ENCODE measurements at regions not wholly inside any gene's neighbourhood (a gene's known extent, or its start where the extent isn't known, plus 50 kb on each side); places are given as distances from the start of the nearest gene placed in this dataset.

DNA sequence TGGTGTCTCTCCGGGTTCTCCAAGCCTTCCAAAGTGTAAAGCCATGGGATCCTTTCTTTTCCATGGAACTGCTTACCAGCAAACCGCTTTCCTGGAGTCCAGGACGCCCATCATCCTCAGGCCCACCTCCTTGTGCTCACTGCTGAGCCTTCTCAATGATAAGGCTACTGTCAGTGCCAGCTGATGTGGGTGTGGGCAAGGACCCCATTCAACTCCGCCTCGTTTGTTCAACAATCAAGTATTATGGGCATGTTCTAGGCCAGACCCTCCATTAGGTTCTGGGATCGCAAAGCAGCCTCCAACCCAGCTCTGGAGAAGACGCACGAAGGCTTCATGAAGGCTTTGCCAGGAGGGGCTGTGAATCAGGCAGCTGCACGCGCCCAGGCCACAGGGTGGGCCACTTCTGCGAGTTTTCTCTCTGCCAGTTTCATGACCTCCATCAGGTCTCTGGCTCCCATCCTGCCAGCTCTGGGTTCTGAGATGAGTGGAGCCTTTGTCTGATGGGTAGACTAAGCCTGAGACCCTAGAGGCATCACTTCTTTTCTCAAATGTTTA, 177.1 kb downstream of the MRPL14 start:
- DNase-seq (ENCODE audit: low spot score): no peak

DNA sequence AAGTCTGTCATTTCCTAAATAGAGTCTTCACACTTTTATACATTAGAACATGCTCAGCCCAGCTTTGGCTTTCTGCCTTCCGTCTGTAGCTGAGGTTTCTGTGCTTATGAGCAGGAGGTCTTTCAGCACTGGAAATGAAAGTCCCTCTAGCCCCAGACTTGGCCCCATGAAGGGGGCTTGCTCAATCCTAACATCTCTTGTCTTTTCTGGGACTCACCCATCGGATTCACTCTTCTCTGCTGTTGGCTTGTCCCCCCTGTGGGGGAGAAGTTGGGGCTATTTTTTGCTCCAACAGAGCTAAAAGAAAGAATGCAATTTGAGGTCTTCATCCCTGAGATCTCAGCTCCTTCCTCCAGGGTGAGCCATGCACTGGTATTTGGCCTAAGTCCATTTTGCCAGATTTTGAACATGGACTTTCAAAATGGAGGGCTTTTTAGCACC, 177.7 kb downstream of the MRPL14 start:
- no peak for DNase-seq (ENCODE audit: low spot score)

DNA sequence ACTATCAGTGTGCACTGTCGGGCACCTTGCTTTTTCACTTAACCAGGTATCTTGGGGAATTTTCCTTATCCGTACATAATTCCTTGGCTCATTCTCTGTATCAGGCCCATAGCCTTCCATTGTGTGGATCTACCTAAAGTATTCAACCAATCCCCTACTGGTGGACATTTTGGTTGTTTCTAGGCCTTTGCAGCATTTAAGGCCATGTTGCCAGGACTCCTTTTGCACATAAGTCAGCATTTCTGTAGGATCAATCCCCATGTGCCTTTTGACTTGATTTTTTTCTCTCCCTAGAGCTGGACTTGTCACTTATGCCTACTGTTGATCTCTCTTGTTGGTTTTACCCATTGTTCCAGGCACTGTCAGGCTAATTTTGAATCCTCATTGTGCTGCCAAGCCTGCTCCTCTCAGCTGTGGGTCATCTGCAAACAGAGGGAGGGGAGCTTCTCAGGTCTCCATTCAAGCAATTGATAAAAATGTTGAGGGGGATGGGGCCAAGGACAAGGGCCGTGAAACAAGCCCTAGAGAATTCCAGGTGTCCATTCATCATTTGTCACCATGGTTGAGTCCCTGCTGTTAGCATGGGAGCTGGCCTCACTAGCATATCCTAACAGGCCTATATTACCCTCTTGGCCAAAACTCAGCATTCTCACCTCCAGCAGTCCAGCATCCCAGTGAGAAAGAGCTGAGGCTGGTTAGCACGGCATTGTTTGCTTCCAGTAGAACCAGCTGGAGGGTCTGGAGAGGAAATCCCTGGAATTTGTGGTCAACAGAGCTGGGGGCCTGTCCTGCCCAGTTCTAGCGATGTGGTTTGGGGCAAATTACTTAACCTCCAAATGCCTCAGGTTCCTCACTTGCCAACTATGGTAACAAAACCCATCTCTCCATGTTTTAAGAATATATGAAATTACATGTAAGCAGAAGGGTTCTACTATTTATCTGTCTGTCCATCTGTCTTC, 178.4 kb downstream of the MRPL14 start:
- DNase-seq (ENCODE audit: low spot score): no peak

DNA sequence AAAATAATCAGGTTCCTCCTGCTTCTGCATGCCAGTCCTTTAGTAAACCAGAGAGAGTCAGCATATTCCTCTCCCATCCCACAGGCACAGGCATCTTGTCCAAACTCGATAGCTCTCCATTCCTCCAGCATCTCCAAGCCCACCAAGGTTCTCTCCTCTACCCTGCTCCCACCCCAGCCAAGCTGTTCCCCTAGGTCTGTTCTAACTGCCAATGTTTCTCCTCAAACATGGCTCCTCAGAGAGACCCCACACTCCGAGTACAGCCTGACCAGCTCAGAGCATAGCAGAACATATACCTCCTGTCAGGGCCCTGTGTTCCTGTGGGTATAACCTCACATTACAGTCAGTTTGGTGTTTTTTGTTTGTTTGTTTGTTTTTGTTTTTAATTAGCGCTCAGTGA, 177.8 kb downstream of the VEGFA start:
- DNase-seq (ENCODE audit: low spot score): no peak

DNA sequence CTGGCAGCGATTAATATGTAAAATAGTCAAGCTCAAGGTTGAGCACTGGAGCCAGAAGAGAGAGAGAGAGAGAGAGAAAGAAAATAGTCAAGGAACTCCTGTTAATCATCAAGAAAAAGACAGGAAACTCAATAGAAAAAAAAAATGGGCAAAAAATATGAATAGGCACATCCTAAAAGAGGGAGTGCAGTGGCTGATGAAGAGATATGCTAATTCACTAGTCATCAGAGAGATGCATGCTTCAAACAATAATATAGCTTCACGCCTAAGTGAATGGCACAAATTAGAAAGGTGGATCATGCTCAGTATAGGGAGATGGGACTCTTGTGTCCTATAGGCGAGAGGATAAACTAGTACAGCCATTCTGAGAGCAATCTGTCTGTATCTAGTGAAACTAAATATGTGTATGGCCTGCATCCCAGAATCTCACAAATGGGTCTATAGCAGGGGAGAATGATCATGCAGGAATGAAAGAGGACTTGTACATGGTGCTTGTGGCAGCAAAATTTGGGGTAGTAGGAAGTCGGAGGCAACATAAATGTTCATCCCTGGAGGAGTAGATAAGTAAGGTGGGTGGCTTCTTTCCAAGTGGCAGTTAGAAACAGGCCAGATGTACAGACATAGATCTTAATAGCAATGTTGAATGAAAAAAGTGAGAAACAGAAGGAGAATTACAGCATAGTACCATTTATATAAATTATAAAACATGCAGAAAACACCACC, 176.8 kb downstream of the VEGFA start:
- DNase-seq (ENCODE audit: low spot score): no peak

DNA sequence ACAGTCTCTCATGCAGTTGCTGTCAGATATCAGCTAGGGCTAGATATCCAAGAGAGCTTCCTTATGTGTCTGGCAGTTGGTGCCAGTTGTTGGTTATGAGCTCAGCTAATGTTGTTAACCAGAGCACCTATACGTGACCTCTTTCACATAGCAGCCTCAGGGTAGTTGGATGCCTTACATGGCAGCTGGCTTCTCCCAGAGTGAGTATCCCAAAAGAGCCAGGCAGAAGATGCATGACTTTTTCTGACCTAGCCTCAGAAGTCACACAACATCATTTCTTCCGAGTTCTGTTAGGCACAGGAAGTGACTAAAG, 175.7 kb downstream of the VEGFA start:
- DNase-seq (ENCODE audit: low spot score): no peak

DNA sequence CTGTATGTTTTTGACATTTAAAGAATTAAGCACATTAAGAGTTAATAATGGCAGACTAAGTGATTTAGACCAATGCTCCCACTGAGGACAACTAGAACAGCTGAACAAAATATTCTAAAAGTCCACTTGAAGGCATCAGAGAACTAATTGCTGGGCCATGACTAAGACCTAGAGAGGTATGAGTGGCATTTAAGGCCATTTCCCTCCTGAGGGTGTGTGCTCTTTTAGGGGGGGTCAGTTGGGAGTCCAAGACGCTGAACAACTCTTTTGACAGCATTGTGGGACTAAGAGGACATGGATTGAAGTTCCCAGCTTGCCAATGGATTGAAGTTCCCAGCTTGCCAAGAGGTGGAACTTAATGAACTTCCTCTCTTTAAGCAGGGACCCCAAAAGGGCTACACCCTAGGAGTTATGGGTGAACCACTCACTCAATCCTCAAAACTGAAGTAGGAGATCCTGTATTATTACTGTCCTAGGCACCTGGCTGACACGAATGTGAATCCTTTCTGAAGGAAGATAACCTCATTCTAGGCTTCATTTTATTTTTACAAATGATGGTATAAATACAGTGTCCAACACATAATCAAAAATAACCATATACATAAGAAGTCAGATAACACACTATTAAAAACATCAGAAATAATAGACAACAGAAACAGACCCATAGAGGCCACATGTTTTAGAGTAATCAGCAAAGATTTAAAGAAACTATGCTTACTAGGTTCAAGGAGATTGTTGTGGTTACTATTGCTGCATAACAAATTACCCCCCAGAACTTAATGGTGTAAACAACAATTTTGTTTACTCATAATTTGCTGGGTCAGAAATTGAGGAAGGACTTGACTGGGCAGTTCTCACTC, 175.1 kb downstream of the VEGFA start:
- DNase-seq (ENCODE audit: low spot score): no peak

DNA sequence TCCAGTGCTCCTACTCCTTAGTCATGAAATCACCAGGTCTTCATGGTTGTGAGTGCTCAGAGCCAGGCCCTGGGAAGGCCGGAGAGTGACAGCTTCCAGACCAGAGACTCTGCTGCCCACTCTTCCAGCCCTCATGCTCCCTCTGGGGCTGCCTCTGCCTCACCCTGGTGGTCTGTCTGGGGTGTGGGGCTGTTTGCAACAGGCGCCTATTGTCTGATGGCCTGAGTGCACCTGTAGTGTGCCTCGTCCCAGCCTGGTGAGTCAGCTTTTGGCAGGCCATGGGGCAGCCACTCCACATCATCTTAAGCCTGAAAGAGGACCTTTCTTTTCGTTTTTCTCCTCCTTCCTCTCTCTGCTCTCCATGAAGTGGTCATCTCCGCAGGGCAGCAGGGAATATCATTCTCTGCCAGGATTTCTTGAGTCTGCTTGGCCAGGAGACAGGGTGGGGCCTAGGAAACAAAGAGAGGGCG, 173.8 kb downstream of the VEGFA start:
- DNase-seq (ENCODE audit: low spot score): no peak

DNA sequence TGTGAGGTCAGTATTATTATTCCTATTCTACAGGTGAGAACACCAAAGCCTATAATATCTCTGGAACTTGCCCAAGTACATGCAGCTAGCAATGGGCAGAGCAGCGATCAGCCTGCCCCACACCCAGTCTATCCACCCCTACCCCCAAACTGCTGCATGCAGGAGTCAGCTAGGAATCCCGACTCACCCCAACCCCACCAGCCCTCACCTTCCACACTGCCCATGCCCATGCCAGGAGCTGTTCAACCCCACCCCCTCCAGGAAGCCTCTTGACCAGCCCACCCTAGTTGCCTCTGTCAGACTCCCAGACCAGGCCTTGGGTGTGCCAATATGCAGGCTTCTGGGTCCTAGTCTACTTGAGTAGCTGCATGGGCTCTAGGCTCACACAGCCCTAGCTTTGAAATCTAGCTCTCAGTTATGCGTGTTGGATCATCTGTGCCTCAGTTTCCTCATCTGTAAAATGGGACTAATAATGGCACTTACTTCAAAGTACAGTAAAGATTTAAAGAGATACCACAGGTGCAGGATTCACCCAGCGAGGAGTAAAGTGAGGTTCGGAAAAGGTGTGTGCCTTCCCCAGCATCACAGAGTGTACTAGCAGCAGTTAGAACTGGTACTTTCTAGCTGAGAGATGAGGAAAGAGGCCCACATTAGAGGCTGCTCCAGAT, 173.2 kb downstream of the VEGFA start:
- no peak for DNase-seq (ENCODE audit: low spot score)

DNA sequence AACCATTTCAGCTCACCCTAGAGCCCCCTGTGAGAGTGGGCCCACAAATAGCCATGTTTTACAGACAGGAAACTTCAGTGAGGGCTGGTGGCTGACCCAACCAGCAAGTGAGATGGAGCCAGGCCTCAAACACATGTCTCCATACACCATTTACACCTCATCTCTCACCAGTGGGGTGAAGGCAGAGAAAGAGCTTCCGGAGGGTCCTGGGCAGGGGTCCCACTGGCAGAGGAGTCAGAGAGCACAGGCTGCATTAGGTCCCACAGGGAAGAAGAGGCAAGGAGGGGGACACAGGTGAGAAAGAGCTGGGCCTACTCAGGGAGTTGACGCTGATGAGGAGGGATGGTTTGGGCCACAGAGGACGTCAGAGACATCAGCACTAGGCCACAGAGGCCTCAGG, 172.6 kb downstream of the VEGFA start:
- no peak for DNase-seq (ENCODE audit: low spot score)

DNA sequence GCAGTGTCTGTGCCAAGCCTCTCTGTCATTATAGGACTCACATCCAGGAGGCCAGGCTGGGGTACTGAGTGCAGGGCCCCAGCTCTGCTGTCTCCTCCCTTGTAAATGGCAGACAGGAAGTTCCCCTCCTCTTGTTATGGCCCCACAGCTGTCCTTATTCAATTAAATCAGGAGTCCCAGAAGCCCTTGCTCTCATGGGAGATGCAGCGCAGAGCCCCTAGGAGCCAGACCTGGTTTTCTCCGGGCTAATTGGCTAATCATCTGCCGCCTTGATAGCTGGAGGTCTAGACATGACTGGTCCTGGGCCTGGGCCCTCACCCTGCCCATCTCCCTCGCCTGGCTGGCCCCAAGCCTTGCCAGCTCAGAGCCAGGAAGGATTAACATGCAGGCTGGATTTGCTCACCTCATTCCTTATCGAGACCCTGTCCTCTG, 172.0 kb downstream of the VEGFA start:
- no peak for DNase-seq (ENCODE audit: low spot score)

DNA sequence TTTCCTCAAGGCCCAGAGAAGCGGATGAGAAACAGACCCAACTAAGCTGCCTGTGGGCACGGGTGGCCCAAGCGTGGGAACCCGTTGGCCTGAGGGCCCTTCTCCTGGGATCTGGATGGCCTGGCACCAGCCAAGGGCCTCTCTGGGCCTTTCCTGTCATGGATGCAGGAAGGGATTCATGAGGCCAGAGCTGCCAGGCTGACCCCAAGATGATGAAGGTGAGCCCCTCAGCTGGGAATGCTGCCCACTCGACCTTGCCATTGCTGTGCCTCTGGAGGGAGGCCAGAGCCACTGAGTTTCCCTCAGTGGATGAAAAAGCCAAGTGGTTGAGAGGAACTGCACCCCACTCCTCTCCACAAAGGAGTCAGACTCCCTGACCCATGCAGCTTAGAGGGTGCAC, 171.2 kb downstream of the VEGFA start:
- no peak for DNase-seq (ENCODE audit: low spot score)

DNA sequence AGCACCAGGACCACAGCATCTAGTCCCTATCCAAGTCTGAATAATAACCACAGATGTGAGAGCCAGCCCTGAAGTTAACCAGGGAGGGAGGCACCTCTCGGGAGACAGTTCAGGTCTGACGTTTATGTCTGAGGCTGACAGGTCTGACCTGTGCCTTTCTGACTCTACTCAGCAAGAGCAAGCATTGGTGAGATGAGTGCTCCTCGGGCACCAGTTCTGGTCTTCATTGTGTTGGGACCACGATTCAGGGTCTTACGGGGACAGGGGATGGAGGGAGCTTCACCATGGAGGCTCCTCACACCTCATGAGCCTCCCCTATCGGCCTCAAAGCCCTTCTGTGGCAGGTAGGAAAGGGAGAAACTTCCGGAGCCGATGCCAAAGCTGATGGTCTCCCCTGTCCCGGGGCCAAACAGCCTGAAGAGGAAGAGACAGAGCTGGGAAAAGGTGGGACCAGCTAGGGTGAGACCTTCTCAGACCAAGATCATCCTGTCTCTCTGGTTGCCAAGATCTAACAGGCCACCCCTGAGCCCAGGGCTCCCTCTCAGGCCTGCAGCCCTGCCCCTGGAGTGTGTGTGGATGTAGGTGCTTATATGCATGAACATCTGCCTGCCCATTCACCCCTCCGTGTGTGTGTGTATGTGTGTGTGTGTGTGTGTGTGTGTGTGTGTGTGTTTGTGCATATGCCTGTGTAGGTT, 170.5 kb downstream of the VEGFA start:
- DNase-seq (ENCODE audit: low spot score): no peak

DNA sequence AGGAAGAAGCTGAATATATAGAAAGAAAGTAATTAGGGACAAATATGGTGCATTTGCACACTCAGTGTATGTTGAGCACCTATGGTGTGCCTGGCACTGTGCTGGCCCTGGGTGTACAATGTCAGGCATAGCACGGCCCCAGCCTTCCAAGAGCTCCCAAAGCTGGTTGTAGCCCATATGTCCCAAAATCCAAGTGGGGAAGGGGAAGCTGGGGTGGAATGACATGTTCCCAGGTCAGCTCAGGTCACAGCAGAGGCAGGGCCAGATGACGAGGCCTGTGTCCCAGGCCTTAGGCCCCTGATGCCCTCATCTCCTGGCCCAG, 170.0 kb downstream of the VEGFA start:
- DNase-seq (ENCODE audit: low spot score): no peak

DNA sequence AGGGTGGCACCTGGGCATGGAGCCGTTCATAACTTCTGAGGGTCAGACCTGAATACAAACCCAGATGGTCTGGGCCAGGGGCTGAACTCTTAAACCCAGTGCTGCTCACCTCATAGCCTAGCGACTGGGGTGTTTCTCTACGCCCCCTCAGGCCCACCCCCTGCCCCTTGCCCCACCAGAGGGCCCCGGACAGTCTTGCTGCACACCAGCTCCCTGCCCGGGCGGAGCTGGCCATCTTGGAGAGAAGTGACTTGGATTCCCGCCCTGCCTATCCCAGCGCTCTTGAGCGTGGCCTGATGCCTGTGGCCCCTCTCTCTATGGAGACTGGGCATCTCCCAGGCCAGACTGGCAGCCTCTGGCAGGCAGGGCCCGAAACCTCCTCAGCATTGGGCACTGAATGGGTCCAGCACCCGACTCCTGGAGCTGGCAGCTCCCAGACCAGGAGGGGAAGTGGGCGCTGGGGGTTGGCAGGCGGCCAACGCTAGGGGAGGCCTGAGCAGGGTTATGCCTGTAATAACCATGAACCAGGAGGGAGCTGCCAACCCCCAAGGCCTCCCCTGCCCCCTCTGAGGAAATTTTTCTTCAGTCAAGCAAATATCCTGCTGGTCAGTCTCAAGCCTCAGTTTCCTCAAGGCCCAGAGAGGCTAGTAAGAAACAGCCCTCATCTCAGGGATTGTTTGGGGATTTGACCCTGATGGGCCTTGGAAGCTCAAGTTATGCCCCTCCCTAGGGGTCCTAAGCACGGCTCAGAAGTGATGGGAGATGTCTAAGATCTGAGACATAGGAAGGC, 169.5 kb downstream of the VEGFA start:
- no peak for DNase-seq (ENCODE audit: low spot score)

DNA sequence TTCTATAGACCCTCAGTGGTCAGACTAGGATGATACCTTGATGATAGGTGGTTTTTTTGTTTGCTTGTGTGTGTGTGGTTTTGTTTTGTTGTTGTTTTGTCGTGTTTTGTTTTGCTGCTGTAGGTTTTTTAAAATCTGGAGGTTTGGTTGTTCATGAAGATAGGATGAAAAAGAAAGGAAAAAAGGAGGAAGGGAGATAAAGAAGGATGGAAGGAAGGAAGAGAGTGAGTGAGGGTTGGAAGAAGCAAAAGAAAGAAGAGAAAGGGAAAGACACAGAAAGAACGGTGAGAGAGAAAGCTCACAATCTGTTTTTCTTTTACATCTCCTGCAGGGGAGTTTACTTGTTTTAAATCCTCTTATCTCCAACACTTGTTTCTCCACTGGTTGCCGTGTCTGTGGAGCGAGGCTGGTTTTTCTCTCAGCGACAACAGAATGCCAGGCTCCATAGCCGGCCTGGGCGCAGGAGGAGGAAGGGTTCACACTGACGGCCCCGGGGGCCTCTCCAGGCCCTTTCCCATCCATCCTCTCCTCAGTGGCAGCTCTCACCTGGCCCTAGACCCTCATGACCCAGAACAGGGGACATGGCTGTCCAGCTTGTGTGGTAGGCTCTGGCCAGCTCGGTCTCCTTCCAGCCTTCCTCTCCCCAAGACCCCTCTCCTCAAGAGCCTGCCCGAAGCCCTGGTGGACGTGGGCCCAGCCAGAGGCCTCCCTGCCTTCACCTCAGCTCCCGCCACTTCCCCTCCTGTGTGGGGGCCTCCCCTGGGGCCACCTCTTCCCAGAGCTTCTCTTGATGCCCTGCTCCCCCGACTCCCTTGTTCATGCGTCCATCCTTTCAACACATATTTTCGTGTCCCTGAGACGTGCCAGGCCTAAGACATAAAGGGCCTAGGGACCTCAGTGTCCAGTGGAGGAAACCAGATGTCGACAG, 168.4 kb downstream of the VEGFA start:
- DNase-seq (ENCODE audit: low spot score): no peak

DNA sequence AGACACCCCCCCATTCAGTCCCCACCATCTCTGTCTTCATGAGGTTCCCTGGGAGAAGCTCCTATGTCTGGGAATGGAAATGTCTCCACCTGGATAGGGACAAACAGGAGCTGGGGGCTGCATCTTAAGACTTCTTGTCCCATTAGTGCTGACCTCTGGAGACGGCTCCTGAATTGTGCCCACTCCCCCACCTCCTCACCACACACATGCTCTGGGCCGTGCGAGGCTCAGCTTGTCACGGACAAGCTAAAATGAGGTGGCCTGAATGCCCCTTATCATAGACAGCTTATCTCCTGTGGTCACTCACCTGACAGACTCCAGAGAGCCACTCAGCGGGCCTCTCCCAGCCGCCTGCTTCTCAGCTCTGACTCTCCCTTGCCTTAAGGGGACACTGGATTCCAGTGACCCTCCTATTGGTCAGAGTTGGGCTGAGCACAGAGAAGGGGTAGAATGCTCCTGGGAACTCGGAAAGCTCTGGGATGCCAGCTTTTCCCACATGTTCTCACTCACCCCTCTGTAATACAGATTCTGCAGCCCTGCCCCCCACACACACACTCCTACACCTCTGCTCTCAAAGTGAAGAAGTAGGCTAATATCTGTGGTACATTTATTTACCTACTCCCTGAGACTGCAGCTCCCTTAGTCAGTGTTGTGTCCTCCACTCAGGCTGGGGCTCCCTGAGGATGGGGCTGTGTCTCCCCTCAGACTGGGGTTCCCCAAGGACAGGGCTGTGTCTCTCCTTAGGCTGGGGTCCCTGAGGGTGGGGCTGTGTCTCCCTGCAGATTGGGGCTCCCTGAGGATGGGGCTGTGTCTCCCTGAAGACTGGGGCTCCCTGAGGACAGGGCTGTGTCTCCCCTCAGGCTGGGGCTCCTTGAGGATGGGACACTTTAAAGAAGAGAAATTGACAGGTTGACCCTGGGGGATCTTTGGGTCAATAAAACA, 167.5 kb downstream of the VEGFA start:
- DNase-seq (ENCODE audit: low spot score): no peak

DNA sequence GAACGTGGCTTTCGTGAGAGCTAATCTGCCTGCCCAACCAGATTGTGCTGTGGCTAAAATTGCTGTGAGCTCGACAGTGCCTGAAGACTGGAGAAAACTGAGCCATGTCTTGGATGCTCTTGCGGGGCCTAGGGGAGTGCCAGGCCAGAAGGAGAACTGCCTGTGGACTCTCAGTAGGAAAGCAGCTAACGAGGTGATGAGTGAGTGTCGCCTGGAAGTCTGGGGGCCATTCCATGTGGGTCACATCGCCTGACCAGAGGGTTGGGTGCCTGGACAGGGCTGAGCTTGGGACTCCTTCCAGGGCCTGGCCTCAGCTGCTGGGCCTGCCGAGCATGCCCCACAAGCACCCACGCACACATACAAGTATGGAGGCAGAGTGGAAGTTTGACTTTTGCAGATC, 166.5 kb downstream of the VEGFA start:
- DNase-seq (ENCODE audit: low spot score): no peak

Data from pons (tissue), 1 donor.